ENCODE measurements at regions not wholly inside any gene's neighbourhood (a gene's known extent, or its start where the extent isn't known, plus 50 kb on each side); places are given as distances from the start of the nearest gene placed in this dataset.

DNA sequence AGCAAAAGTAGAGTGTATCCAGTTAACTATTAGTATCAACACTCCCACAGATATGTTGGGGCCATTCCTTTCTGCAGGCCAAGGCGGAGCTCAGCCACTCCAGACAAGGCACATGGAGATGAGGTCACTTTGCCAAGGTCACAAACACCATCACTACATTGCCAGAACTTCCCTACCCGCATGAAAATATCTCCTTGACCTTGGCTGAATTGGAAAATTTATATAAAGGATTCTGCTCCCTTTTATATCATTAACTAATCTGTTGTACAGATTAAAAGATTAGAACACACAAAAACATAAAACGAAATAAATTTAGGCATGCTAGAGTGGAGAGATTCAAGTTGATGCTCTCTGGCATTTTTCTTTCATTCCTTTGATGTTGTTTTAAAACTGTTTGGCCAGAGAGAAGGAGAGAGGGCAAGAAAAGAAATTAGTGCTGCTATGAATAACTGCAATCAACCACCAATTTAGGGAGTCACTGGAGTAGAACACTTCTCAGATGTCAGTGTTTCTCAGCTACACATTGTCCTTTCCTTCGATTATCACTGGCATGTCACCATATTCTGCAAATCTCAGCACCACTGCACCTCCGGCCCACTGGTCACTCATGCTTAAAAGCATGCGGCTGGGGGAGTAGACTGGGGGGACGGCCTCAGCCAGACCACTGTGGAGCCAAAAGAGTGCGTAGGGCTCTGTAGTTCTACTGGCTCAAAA is 78.7 kb upstream of the ATP1B1 start:
- no peak for TF ChIP-seq POLR2A (IDR thresholded peaks at IDR 0.05)
- TF ChIP-seq, protein P1, sequence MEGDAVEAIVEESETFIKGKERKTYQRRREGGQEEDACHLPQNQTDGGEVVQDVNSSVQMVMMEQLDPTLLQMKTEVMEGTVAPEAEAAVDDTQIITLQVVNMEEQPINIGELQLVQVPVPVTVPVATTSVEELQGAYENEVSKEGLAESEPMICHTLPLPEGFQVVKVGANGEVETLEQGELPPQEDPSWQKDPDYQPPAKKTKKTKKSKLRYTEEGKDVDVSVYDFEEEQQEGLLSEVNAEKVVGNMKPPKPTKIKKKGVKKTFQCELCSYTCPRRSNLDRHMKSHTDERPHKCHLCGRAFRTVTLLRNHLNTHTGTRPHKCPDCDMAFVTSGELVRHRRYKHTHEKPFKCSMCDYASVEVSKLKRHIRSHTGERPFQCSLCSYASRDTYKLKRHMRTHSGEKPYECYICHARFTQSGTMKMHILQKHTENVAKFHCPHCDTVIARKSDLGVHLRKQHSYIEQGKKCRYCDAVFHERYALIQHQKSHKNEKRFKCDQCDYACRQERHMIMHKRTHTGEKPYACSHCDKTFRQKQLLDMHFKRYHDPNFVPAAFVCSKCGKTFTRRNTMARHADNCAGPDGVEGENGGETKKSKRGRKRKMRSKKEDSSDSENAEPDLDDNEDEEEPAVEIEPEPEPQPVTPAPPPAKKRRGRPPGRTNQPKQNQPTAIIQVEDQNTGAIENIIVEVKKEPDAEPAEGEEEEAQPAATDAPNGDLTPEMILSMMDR (IDR thresholded peaks at IDR 0.05) = no peak

Data from right lobe of liver (tissue), 4 donors.